ENCODE measurements at regions not wholly inside any gene's neighbourhood (a gene's known extent, or its start where the extent isn't known, plus 50 kb on each side); places are given as distances from the start of the nearest gene placed in this dataset.
"Not testable (repeated sequence)": the region's sequence is repeated elsewhere in the genome, so short reads cannot be mapped to it uniquely, and the experiment has no call there.

- TF ChIP-seq CTCF (IDR thresholded peaks at IDR 0.05; ENCODE audit: borderline replicate concordance, control extremely low read depth, extremely low read depth, insufficient read depth, missing control alignments), result no peak
- DNase-seq (ENCODE audit: low spot score), result no peak
- in situ Hi-C loops (cut with MboI; ENCODE audit: low sequenced_read_pairs, unreplicated experiment), result no loop called here
Measured at GRCh38 chr5:125061726-125062125, 315.3 kb upstream of the ZNF608 start.

- TF ChIP-seq CTCF (IDR thresholded peaks at IDR 0.05; ENCODE audit: borderline replicate concordance, control extremely low read depth, extremely low read depth, insufficient read depth, missing control alignments), result no peak
- DNase-seq (ENCODE audit: low spot score), result no peak
- in situ Hi-C loops (cut with MboI; ENCODE audit: low sequenced_read_pairs, unreplicated experiment), result no loop called here
Measured at GRCh38 chr5:125064621-125065438, 318.4 kb upstream of the ZNF608 start.

- in situ Hi-C loops (cut with MboI; ENCODE audit: low sequenced_read_pairs, unreplicated experiment), result no loop called here
- no peak for TF ChIP-seq CTCF (IDR thresholded peaks at IDR 0.05; ENCODE audit: borderline replicate concordance, control extremely low read depth, extremely low read depth, insufficient read depth, missing control alignments)
- DNase-seq (ENCODE audit: low spot score), result no peak
Measured at GRCh38 chr5:125065741-125066140, 319.3 kb upstream of the ZNF608 start.

GRCh38 chr5:125070961-125071360, 324.5 kb upstream of the ZNF608 start:
- TF ChIP-seq CTCF (IDR thresholded peaks at IDR 0.05; ENCODE audit: borderline replicate concordance, control extremely low read depth, extremely low read depth, insufficient read depth, missing control alignments), result no peak
- in situ Hi-C loops (cut with MboI; ENCODE audit: low sequenced_read_pairs, unreplicated experiment), result no loop called here
- no peak for DNase-seq (ENCODE audit: low spot score)

- TF ChIP-seq CTCF (IDR thresholded peaks at IDR 0.05; ENCODE audit: borderline replicate concordance, control extremely low read depth, extremely low read depth, insufficient read depth, missing control alignments), result no peak
- in situ Hi-C loops (cut with MboI; ENCODE audit: low sequenced_read_pairs, unreplicated experiment), result no loop called here
- DNase-seq (ENCODE audit: low spot score), result no peak
Measured at GRCh38 chr5:125073090-125073489, 326.7 kb upstream of the ZNF608 start.

DNA sequence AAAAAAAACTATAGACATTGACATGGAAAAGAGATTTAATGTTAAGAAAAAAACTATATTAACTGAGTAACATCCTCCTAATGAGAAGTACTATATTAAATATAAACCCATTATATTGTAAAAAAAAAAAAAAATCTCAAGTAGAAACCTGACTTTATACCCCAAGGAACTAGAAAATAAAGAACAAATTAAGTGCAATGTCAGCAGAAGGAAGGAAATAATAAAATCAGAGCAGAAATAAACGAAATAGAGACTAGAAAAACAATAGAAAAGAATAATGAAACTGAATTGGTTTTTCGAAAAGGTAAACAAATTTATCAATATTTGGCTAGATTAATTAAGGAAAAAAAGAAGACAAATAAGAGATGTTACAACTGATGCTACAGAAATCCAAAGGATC, 329.1 kb upstream of the ZNF608 start:
- no peak for TF ChIP-seq CTCF (IDR thresholded peaks at IDR 0.05; ENCODE audit: borderline replicate concordance, control extremely low read depth, extremely low read depth, insufficient read depth, missing control alignments)
- in situ Hi-C loops (cut with MboI; ENCODE audit: low sequenced_read_pairs, unreplicated experiment), result no loop called here

DNA sequence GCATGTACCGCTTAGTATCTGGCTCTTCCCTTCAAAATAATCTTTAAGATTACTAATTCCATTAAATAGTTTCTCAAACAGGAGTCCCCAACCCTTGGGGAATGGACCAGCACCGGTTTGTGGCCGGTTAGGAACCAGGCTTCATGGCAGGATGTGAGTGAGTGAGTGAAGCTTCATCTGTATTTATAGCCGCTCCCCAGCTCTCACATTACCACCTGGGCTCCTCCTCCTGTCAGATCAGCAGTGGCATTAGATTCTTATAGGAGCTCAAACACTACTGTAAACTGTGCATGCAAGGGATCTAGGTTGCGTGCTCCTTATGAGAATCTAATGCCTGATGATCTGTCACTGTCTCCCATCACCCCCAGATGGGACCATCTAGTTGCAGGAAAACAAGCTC, 332.6 kb upstream of the ZNF608 start:
- in situ Hi-C loops (cut with MboI; ENCODE audit: low sequenced_read_pairs, unreplicated experiment); DNase-seq (ENCODE audit: low spot score): not testable (repeated sequence)

More for the DNA sequence above, 329.1 kb upstream of the ZNF608 start:
- no peak for DNase-seq (ENCODE audit: low spot score)

Measured in GM13976 (cell line).